DOHH2 (cell line): ENCODE measurements at regions not wholly inside any gene's neighbourhood (a gene's known extent, or its start where the extent isn't known, plus 50 kb on each side); places are given as distances from the start of the nearest gene placed in this dataset.
"Not testable (repeated sequence)": the region's sequence is repeated elsewhere in the genome, so short reads cannot be mapped to it uniquely, and the experiment has no call there.

ENCODE experiments used
- H3F3A ChIP-seq: fragments of 200-600 bp; sonication (generic), shearing (Covaris generic); 2 replicates; pipeline ENCODE4 v1.6.0; 2016; ENCODE audit warnings: antibody characterized with exemption, mild to moderate bottlenecking; ENCODE audit not compliant: control insufficient read depth, insufficient read depth
- H3K27ac ChIP-seq: fragments of 200-600 bp; sonication (generic); 2 replicates; pipeline ENCODE4 v1.5.1; 2014; ENCODE audit warnings: low read depth, mild to moderate bottlenecking, low read length, moderate library complexity
- H3K27me3 ChIP-seq: fragments of 200-600 bp; sonication (generic); 2 replicates; pipeline ENCODE4 v1.6.1; 2014; ENCODE audit warnings: mild to moderate bottlenecking, low read length, mixed read lengths; ENCODE audit not compliant: control insufficient read depth
- H3K36me3 ChIP-seq: fragments of 200-600 bp; sonication (generic); 2 replicates; pipeline ENCODE4 v1.6.1; 2014; ENCODE audit warnings: mild to moderate bottlenecking, low read length, moderate library complexity, mixed read lengths; ENCODE audit not compliant: control insufficient read depth
- H3K4me1 ChIP-seq: fragments of 200-600 bp; sonication (generic); 2 replicates; pipeline ENCODE4 v1.6.1; 2014; ENCODE audit warnings: mild to moderate bottlenecking, low read length, mixed read lengths; ENCODE audit not compliant: control insufficient read depth
- H3K4me2 ChIP-seq: fragments of 200-600 bp; sonication (generic); 2 replicates; pipeline ENCODE4 v1.6.0; 2014; ENCODE audit warnings: mild to moderate bottlenecking, low read length, moderate library complexity
- H3K4me3 ChIP-seq: fragments of 200-600 bp; sonication (generic); 2 replicates; pipeline ENCODE4 v1.5.1; 2014; ENCODE audit warnings: mild to moderate bottlenecking, low read length, mixed read lengths
- H3K79me2 ChIP-seq: fragments of 200-600 bp; sonication (generic); 2 replicates; pipeline ENCODE4 v1.6.1; 2014; ENCODE audit warnings: mild to moderate bottlenecking, low read length, mixed read lengths; ENCODE audit not compliant: control insufficient read depth
- H3K9me2 ChIP-seq: fragments of 200-600 bp; sonication (generic); replicated peaks from 2 replicates; pipeline ENCODE4 v1.6.1; 2014; ENCODE audit warnings: mild to moderate bottlenecking, low read length, mixed read lengths; ENCODE audit not compliant: control insufficient read depth
- H3K9me3 ChIP-seq: fragments of 200-600 bp; sonication (generic); 2 replicates; pipeline ENCODE4 v1.6.1; 2014; ENCODE audit warnings: antibody characterized with exemption, low read length, mixed read lengths; ENCODE audit not compliant: control insufficient read depth, insufficient read depth
- H4K20me1 ChIP-seq: fragments of 200-600 bp; sonication (generic); 2 replicates; pipeline ENCODE4 v1.6.0; 2014; ENCODE audit warnings: low read depth, mild to moderate bottlenecking, antibody characterized with exemption, low read length, moderate library complexity; ENCODE audit not compliant: control insufficient read depth, insufficient read depth
- EZH2phosphoT487 ChIP-seq: fragments of 200-600 bp; sonication (generic); IDR thresholded peaks from 2 replicates; pipeline ENCODE4 v1.6.1; 2017; ENCODE audit warnings: borderline replicate concordance, mild to moderate bottlenecking, antibody characterized with exemption, low read length, moderate library complexity, mixed read lengths
- TF ChIP-seq, protein P1 (sequence below): fragments of 200-600 bp; sonication (generic); IDR thresholded peaks from one replicate; pipeline ENCODE4 v1.5.1; 2014; ENCODE audit warnings: antibody characterized with exemption, mild to moderate bottlenecking, low read depth, low read length; ENCODE audit not compliant: poor library complexity, severe bottlenecking

DNA sequence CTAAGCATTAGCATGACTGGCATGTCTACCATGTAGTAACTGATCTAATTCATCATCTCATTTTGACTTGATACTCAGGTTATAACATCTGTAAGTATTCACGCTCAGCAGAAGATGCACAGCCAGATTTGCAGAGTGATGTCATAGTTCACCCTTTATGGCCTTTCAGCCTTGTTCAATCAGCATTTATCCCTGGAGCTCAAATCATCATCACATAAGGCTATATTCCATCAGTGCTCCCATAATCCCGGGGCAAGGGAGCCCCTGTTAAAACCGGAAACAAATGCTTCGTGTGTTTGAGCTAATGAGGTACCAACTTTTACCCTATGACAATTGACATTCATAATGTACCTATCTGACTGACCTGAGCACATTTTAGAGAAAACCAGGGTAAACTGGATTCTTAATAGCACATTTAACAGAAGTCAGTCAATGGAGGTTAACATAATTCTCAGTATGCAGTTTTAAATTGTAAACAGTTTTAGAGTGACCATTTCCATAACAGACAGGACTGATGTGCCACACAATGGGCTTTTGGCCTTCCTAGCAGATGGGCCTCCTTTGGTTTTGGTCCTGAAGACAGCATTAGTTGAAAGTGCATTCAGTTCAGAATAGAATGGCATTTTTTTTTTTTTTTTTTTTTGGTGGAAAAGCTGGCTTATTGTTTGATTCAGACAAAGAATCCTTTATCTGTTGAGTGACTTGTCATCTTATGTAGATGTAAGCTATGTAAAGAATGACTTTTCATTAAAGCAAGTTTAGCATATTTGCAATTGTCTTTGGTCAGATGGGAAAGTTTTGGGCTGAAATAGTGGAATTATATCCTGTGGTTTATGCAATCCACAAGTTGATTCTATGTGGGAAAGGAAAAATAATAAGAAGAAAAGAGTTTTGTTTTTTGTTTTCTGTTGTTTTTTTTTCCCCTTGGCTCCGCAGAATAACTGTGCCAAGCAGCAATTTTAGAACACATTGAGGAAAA lies 866.0 kb upstream of the ACVR2A start:
- no peaks in the 10 kb centered on the region for H3K79me2 ChIP-seq
- H3K9me3 ChIP-seq: 0 out of 2 replicates have a peak, but pooled peaks cover 3% of the 10 kb centered on the region
- TF ChIP-seq, protein P1, sequence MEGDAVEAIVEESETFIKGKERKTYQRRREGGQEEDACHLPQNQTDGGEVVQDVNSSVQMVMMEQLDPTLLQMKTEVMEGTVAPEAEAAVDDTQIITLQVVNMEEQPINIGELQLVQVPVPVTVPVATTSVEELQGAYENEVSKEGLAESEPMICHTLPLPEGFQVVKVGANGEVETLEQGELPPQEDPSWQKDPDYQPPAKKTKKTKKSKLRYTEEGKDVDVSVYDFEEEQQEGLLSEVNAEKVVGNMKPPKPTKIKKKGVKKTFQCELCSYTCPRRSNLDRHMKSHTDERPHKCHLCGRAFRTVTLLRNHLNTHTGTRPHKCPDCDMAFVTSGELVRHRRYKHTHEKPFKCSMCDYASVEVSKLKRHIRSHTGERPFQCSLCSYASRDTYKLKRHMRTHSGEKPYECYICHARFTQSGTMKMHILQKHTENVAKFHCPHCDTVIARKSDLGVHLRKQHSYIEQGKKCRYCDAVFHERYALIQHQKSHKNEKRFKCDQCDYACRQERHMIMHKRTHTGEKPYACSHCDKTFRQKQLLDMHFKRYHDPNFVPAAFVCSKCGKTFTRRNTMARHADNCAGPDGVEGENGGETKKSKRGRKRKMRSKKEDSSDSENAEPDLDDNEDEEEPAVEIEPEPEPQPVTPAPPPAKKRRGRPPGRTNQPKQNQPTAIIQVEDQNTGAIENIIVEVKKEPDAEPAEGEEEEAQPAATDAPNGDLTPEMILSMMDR: no peak
- TF ChIP-seq EZH2phosphoT487: no peak
- no peak overlapping the region for H3K4me3 ChIP-seq
- no peak overlapping the region for H3K4me2 ChIP-seq
- H3K9me2 ChIP-seq: no peaks in the 10 kb centered on the region
- no peaks in the 10 kb centered on the region for H3K36me3 ChIP-seq
- H3K4me1 ChIP-seq: no peaks in the 10 kb centered on the region
- H4K20me1 ChIP-seq: no peaks in the 10 kb centered on the region
- H3K27ac ChIP-seq: no peak overlapping the region
- no peaks in the 10 kb centered on the region for H3F3A ChIP-seq
- no peaks in the 10 kb centered on the region for H3K27me3 ChIP-seq

- H3F3A ChIP-seq, H4K20me1 ChIP-seq, H3K4me3 ChIP-seq, H3K4me2 ChIP-seq, H3K79me2 ChIP-seq, H3K4me1 ChIP-seq, H3K9me3 ChIP-seq, H3K27me3 ChIP-seq, H3K27ac ChIP-seq, H3K36me3 ChIP-seq, H3K9me2 ChIP-seq: not testable (repeated sequence)
These were observed 873.8 kb upstream of the ACVR2A start for GRCh38 chr2:146970981-146971380.

DNA sequence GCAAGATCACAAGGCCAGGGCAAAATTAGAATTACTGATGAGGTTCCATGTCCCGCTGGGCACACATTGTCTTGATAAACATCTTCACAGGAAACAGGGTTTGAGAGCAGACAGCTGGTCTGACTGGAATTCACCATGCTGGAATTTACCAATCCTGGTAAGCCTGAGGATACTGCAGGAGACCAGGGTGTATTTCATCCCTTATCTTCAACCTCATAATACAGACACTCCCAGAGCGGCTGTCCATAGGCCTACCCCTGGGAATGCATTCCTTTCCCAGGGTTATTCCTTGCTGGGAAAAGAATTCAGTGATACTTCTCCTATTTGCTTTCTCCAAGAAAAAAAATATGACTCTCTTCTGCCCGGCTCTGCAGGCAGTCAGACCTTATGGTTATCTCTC lies 875.1 kb upstream of the ACVR2A start:
- H3F3A ChIP-seq, H3K4me1 ChIP-seq, H3K36me3 ChIP-seq, H3K4me3 ChIP-seq, H3K79me2 ChIP-seq, H3K9me2 ChIP-seq, H3K27me3 ChIP-seq, H4K20me1 ChIP-seq, H3K27ac ChIP-seq, H3K9me3 ChIP-seq, H3K4me2 ChIP-seq: not testable (repeated sequence)

DNA sequence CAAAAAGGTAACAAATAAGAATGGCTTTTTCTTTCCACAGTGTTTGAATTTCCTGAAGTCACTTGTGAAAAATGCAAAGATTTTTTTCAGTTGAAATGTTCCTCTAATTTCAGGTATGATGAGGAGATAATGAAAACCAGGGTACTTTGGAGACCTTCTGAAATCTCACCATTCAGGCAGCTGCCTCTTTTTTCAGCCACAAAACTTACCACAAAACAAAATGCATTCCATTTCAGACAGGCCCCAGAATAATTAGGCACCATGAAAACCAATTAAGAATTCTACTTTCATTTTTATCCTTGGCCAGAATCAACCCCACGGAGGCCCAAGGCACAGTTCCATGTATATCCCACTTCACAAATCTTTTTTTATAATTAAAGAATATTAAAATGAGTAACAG lies 880.3 kb upstream of the ACVR2A start:
- Histone ChIP-seq H3K9me3 (no peaks in the 10 kb centered on the region), H3K27me3 (no peaks in the 10 kb centered on the region), H3K27ac (no peak overlapping the region), H3F3A (no peaks in the 10 kb centered on the region), H3K4me2 (no peak overlapping the region), H3K9me2 (no peaks in the 10 kb centered on the region), H3K4me3 (no peak overlapping the region), H3K4me1 (no peaks in the 10 kb centered on the region), H3K36me3 (no peaks in the 10 kb centered on the region), H3K79me2 (no peaks in the 10 kb centered on the region), H4K20me1 (no peaks in the 10 kb centered on the region)
- TF ChIP-seq, protein P1: no peak
- no peak for TF ChIP-seq EZH2phosphoT487
